ENCODE measurements at regions not wholly inside any gene's neighbourhood (a gene's known extent, or its start where the extent isn't known, plus 50 kb on each side); places are given as distances from the start of the nearest gene placed in this dataset.
A peak's percentile ranks its signal among the peaks of the same experiment; 100 is the strongest.
"Not testable (repeated sequence)": the region's sequence is repeated elsewhere in the genome, so short reads cannot be mapped to it uniquely, and the experiment has no call there.

DNA sequence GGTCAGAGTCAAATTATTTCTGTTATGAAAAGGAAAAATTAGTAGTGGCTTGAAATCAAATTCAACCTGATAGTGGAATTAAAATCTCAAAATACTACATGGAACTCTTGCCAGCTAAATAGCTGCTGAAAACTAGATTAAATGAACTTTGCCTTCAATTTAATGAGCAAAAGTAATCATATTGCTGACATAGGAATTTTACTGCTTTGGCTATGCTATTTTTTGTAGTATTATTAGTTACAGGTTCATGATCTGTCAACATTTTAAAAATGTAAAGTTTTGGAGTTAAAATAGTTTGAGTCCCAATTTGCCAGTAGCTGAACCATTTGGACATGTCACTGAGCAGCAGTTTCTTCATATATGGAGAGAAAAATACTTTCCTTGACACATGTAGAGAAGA lies 81.4 kb downstream of the RERGL start:
- no peak for DNase-seq

DNA sequence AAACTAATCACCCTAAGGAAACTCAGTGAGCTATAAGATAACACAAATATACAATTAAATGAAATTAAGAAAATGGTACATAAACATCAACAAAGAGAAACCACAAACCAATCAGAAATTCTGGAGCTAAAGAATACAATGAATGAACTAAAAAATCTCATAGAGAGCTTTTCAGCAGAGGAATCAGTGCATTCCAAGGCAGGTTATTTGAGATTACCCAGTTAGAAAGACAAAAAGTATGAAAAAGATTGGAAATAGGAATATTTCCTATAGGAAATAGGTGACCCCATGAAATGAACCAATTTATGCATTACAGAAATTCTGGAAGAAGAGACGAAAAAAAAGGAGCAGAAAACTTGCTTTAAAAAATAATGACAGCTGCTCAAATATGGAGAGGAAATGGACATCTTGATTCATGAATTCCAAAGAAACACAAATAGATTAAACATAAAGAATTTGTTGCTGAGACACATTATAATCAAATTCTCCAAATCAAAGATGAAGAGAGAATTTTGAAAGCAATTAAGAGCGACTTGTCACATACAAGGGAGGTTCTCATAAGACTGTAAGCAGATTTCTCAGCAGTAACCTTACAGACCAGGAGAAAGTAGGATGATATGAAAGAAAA lies 90.7 kb downstream of the RERGL start:
- DNase-seq = no peak

DNA sequence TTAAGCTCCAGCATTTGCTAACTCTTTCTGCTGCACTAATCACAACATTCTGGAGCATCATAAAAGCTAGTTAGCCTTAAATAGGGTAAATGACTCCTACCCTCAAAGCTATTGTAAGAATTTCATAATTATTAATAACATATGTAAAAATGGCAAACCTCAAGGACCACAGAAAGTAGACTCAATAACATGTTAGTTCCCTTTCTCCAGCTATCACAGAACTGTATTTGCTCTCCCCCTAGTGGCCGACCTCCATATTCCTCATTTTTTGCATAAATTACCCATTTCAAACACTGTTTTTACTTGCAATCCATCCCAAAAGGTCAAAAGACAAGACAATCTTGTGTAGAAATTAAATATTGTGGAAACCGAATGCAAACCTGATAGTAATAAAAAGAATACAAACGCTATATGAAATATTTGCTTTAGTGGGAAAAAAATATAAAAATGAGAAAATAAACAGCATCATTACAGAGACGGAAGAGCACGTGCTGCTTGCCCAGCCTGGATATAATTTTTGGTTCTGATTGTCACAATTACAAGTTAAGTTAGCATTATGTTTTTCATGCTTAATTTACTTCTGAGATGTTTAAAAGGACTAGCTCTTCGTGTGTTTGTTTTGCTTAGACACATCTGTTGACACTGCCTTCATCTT lies 97.9 kb downstream of the RERGL start:
- DNase-seq = peak; percentile 52

DNA sequence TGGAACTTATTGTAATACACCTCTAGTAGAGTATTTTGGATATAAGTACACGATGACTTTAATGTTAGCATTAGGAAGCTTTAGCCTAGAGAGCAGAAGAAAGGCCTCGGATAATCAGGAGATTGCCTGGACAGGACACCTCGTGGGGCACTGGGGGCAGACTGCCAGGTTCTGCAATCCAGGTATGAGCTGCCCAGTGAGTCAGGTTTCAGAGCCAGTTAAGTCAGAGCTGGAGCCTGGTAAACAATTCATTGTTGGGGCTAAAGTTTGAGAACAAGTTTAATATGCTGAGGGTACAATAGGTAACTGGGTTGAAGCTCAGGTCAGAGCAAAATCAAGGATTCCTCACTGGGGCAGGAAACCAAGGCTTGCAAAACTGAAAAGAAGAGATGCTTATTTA lies 107.4 kb downstream of the RERGL start:
- no peak for DNase-seq

DNA sequence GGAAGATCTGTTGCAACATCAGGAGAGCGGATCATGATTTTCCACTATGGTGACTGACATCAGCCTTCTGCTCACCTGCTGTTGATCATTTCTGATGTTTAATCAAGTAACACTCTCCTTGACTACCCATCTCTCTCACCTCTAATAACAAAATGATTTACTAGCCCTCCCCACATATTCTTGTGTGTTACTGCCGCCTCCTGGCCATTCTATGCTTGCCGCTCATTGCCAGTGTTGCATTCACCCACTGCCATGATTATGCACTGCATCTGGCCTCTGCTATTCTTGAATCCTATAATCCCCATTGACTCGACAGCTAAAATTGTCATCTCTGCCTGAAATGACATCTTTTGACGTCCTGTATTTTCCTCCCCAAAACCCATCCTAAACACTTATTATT lies 113.8 kb downstream of the RERGL start:
- DNase-seq = no peak

DNA sequence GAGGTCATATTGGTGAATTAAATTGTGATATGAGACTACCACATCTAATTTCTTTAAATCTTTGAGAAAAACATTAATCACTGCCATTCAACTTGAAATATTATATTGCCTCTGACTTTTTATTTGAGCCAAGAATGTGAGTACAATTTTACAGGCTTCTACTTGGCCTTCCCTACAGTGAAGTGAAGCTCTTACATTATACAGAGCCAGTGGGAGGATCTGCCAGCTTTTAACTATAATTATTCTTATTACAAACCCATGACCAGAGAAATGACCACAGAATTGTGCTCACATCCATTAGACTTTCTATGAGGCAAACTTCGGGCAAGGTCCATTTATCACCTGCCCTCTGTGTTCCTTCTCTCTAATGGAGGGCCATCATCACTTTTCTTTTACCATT lies 114.2 kb downstream of the RERGL start:
- no peak for DNase-seq

DNA sequence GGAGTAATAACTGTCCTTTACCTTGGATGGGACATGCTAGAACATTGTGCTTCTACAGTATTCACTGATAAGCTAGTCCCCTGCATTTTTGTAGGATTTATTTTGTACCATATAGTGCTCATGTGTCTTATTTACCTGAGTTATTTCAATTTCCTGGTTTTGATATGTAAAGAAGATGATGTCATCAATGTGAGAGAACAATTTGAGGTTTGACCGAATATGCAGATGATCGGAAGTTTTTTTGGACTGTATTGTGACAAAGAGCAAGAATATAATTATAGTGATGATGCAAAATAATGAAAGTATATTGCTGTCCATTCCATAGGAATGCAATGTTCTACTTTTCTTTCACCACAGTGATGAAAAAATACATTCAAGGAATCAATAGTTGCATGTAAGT lies 114.8 kb downstream of the RERGL start:
- DNase-seq = no peak

DNA sequence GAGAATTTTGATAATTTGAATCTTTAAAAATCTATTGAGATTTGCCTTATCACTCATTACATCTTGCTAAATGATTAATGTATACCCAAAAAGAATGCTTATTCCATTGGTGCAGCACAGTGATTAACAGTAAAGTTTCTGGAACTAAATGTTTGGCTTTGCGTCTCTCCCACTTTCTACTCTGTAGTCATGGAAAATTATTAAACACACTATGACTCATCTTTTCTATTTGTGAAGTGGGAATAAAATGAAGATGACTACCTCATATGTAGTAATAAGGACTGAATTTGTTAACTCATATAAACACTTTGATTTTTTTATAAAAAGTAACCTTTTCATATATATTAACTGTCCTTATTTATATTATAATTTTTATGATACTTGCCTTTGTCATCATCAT lies 118.1 kb downstream of the RERGL start:
- DNase-seq = no peak

DNA sequence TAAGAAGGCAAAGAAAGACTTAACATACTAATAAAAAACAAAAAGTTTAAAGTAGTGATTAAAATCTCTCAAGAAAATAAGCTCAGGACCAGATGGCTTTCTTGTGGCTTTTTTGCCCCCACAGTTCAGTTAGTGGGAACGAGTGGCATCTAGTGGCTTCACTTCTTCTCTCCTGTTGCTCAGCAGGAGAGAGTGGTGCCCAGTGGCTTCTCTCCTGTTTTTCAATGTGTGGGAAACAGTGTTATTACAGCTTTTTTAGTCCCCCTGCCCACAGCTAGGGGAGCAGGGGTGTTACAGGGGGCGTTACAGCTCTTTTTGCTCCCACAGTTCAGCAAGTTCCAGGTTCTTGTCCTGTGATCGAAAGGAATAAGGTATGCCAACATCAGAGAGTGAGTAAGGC lies 135.2 kb downstream of the RERGL start:
- no peak for DNase-seq

DNA sequence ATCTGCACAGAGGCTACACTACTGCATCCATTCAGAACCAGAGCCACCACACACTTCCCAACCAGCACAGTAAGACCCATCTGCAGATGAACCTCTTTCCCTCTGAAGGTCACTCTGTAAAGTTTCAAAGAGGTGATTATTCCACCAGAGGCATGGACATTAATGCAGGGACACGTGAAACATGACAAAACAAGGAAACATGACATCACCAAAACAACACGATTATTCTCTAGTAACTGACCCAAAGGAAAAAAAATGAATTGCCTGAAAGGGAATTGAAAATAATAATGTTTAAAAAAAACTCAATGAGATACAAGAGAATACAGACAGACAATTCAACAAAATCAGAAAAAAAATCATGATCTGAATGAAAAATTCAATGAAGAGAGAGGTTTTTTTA lies 139.1 kb downstream of the RERGL start:
- no peak for DNase-seq

DNA sequence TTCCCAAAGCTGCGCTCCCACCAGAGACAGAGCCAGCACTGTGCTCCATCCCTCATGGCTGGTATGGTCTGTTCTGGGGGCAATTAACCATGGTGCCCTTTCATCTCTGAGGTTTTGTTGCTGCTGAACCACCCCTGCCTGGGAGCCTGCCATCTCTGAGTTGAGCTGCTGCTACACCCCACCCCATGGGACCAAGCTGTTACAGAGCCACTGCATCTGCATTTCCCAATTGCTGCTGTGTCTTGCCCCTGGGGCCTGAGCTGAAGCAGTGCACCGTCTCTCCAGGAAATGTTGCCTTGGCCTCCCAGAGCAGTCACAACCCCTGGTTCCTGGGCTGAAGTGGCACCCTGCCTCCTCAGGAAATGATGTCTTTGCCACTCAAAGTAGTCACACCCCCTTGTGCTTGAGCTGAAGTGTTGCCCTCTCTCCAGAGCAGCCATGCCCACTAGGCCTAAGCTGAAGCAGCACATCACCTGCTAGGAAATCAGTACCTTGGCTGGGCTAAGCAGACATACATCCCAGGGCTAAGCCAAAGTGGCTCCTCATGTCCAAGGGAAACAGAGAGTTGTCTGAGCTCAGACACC lies 140.3 kb downstream of the RERGL start:
- peak; percentile 41 for DNase-seq

DNA sequence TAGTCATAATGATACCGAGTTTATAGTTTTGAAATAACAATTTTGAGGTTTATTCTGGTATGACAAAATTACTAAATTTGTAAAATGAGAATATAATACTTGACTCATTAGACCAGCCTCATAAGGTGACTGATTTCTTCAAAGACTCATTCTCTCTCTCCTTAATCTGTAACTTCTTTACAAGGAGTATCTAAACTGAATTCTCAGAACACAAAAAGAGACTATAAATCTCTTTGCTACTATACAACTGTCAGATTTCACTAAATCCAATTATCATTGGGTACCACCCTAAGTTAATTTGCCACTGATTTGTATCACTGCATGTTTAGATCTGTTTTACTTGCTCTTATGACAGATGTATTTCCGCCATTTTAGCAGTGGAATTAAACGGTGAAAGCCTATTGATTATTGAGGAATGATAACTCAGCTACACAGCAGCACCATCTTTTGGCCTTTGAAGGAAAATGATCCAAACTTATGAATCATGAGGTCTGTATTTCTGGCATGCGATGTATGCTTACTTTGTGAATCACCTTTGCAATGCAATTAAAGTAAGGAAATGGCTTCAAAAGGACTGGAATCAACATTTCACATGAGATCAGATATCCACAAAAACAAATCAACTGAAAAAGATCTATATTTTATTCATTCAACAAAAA lies 161.2 kb downstream of the RERGL start:
- peak; percentile 9 for DNase-seq

DNA sequence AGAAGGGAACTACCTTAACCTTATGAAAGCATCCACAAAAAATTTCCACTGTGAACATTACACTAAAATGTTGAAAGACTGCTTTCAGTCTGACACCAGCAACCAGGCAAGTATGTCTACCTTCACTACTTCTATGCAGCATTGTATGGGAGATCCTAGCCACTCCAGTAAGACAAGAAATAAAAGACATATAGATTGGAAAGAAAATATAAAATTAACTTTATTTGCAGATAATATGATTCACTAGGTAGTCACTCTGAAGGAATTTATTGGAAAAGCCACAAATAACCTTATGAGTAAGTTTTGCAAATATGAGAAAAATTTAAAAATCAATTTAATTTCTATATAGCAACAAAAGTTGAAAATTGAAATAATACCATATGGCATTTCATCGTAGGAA lies 172.0 kb downstream of the RERGL start:
- no peak for DNase-seq

DNA sequence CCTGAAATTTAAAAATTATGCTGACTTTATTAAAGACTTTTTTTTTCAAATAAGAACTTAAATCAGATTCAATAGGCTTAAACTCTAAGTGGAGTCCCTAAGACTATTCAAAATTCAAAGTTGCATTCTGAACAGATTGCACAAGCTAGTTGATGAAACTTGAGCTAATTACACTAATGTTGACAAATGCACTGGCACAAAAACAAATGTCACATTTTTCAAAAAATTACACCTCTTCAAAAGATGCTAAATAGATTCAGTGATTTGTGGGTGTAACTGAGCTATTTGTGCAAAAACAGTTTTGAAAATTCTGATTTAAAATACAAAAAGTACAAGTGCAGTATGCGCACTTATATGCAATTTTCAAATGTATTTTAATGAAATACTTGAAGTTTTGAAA lies 205.4 kb downstream of the RERGL start:
- DNase-seq = no peak

DNA sequence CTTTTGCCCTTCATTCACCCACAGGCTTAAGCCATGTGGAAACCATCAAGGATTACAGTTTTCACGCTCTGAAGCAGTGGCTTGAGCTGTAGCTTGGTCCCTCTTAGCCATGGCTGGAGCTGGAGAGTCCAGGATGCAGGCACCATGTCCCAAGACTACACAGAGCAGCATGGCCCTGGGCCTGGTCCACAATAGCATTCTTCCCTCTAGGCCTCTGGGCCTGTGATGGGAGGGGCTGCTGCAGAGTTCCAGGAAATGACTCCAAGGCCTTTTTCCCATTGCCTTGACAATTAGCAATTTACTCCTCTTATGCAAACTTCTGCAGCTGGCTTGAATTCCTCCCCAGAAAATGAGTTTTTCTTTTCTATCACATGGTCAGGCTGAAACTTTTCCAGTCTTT lies 211.3 kb downstream of the RERGL start:
- DNase-seq = no peak

DNA sequence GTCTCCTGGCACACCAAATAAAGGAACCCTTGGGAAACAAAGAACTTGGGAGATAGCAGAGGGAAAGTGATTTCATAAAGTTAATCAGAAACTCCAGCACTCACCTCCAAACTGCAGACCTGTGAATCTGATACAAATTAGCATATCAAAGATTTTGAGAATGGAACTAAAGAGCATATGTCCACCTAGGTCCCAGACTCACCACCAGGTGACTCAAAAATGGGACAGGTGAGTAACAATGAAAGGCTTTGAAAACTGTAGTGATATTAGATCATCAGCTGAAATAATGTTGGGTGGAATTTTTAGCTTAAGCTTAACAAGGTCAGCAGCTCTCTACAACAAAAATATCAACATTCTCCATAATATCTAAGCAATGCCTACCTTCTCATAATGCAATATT lies 214.8 kb downstream of the RERGL start:
- DNase-seq = no peak

DNA sequence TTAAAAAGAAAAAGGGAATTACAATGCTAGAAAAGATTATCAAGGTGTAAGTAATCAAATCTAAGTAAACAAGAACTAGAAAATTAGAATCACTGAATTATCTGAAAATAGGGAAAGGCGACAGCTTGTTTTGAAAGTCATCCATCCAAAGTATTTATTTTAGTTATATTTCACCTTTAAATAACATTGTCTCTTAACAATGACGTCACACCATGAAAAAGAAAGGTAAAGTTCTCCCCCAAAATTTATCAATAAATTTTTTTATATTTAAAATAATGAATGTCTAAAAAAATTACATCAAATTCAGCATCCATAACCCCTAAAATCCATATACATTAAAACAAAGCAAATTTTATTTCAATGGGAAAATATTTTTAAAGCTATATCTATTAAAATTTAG lies 223.2 kb downstream of the RERGL start:
- DNase-seq = no peak

DNA sequence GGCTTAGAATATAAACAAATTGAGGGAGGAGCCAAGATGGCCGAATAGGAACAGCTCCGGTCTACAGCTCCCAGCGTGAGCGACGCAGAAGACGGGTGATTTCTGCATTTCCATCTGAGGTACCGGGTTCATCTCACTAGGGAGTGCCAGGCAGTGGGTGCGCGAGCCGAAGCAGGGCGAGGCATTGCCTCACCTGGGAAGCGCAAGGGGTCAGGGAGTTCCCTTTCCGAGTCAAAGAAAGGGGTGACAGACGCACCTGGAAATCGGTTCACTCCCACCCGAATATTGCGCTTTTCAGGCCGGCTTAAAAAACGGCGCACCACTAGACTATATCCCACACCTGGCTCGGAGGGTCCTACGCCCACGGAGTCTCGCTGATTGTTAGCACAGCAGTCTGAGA lies 234.4 kb downstream of the RERGL start:
- DNase-seq = not testable (repeated sequence)

DNA sequence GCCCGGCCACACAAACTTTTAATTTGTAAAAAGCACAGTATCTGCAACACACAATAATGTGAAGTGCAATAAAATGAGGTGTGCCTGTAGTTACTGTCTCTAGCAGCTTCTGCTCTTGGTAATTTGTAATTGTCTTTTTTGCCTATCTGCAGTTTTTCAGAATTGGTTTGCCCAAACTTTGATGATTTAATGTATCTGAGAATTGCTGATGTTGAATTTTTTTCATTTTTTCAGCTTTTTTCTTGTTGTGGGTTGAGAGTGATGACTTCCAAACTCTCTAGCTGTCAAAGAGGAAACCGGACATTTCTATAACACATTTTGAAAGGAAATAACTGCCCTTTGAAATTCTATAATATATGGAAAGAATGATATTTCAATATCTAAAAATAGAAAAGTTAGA lies 236.9 kb downstream of the RERGL start:
- no peak for DNase-seq

DNA sequence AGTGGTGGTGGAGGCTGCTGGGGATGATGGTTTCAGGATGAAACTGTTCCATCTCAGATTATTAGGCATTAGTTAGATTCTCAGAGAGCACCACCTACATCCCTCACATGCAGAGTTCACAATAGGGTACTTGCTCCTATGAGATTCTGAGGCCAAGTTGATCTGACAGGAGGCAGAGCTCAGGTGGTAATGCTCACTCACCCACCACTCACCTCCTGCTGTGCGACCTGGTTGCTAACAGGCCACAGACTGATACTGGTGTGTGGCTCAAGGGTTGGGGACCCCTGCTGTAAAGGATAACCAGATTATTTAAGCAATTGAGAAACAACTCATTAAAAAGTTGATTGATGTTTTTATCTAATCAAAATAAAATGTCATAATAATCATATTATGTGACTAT lies 248.5 kb downstream of the RERGL start:
- no peak for DNase-seq

DNA sequence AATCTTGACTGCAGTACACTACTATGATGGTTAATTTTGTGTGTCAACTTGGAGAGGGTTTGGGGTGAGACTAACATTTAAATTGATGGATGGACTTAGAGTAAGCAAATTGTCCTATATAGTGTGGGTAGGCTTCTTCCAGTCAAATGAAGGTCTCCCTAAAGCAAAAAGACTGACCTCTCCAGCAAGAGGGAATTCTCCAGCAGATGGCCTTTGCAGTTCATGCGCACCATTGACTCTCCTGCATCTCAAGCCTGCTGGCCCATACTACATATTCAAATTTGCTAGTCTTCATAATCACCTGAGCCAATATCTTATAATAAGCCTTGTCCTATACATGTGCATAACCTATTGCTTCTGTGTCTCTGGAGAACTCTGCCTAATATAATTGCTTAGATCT lies 260.2 kb downstream of the RERGL start:
- no peak for DNase-seq

DNA sequence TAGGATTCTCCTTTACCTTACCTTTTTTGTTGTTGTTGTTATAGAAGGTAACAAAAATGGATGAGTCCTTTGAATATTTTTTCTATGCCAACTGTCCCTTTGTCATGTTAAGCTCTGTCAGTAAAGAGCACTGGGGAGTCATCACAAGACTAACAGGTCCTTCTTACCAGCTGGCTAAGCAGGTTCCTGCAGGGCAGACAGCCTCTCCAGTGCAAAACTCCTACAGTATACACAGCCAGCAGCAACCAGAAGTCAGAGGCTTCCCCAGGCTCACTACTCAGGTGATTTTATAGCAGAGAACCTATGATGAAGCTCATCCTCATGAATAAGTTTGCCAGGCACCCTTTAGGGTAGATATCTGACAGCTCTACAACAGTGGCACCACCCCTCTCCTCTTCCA lies 271.1 kb downstream of the RERGL start:
- DNase-seq = no peak

DNA sequence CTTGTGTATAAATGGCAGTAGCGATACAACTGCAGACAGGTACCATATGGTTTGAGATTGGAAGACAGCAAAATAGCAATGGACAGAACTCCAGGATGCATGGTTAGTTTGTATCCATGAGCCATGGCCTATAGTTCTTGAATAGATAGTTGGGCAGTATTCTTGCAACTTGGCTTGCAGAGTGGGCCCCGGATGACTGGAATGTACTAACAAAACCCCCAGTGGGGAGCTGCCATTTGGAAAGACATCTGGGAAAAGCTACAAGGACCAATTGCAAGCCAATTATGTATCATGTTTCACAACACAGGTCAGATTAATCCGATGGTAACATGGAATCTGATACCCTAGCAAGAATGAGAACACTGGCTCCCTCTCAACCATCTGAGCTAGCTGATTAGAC lies 279.6 kb downstream of the RERGL start:
- peak; percentile 33 for DNase-seq

DNA sequence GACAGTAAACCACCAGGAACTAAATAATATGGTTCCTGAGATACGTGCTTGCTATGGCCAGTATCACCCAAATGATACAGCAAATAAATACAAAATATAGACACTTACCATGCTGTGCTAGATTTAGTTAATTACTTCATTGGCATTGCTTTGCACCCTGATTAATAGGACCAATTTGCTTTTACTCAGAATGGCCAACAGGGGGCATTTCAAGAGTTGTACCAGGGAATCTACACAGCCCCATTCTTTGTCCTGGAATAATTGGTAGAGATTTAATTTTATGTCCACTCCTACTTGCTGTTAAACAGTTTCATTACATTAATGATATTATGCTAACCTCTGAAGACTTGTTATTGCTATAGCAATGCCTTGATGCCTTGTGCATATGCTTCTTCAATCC lies 280.8 kb downstream of the RERGL start:
- DNase-seq = no peak

Data from NCI-H510A treated with DMSO at 0.1 percent for 48 hours (cell line).